ENCODE measurements at regions not wholly inside any gene's neighbourhood (a gene's known extent, or its start where the extent isn't known, plus 50 kb on each side); places are given as distances from the start of the nearest gene placed in this dataset.

GRCh38 chr12:115813256-115813655 is 464.2 kb downstream of the MED13L start:
- TF ChIP-seq, protein P1, sequence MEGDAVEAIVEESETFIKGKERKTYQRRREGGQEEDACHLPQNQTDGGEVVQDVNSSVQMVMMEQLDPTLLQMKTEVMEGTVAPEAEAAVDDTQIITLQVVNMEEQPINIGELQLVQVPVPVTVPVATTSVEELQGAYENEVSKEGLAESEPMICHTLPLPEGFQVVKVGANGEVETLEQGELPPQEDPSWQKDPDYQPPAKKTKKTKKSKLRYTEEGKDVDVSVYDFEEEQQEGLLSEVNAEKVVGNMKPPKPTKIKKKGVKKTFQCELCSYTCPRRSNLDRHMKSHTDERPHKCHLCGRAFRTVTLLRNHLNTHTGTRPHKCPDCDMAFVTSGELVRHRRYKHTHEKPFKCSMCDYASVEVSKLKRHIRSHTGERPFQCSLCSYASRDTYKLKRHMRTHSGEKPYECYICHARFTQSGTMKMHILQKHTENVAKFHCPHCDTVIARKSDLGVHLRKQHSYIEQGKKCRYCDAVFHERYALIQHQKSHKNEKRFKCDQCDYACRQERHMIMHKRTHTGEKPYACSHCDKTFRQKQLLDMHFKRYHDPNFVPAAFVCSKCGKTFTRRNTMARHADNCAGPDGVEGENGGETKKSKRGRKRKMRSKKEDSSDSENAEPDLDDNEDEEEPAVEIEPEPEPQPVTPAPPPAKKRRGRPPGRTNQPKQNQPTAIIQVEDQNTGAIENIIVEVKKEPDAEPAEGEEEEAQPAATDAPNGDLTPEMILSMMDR (IDR thresholded peaks at IDR 0.05) = no peak
- DNase-seq = no peak
- H3K4me3 ChIP-seq = no peak overlapping the region
- H3K27me3 ChIP-seq = no peaks in the 10 kb centered on the region
- H3K4me1 ChIP-seq = no peaks in the 10 kb centered on the region
- ATAC-seq = no peak
- no peaks in the 10 kb centered on the region for H3K9me3 ChIP-seq
- H3K36me3 ChIP-seq = no peaks in the 10 kb centered on the region
- no peak overlapping the region for H3K27ac ChIP-seq
- intact Hi-C loops (cut with DNase I) = no loop called here

GRCh38 chr12:115811929-115812328 is 465.6 kb downstream of the MED13L start:
- H3K36me3 ChIP-seq = no peaks in the 10 kb centered on the region
- no peaks in the 10 kb centered on the region for H3K9me3 ChIP-seq
- ATAC-seq = no peak
- intact Hi-C loops (cut with DNase I) = no loop called here
- TF ChIP-seq, protein P1 (IDR thresholded peaks at IDR 0.05) = no peak
- DNase-seq = no peak
- H3K27ac ChIP-seq = no peak overlapping the region
- H3K4me1 ChIP-seq = no peaks in the 10 kb centered on the region
- no peaks in the 10 kb centered on the region for H3K27me3 ChIP-seq
- H3K4me3 ChIP-seq = no peak overlapping the region

DNA sequence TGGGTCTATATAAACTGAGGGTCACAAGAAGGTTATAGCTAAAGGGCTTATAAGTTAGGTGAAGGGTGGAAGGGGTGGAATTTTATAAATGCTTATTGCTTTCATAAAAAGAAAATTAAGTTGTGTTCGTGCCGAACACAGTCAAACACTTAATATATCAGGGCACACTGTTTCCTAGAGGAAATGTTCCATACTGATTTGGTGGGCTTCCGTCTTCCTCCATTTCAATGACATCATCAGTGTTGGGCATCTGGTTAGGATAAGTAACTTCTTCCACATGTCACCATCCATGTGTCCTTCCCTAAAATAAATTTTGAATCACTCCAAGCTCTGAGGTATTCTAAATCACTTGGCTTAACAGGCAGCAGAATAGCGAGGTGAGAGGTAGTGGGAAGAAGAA is 466.4 kb downstream of the MED13L start:
- intact Hi-C loops (cut with DNase I) = no loop called here
- H3K4me3 ChIP-seq = no peak overlapping the region
- H3K27ac ChIP-seq = no peak overlapping the region
- no peaks in the 10 kb centered on the region for H3K4me1 ChIP-seq
- H3K9me3 ChIP-seq = no peaks in the 10 kb centered on the region
- TF ChIP-seq, protein P1 (IDR thresholded peaks at IDR 0.05) = no peak
- no peaks in the 10 kb centered on the region for H3K36me3 ChIP-seq
- DNase-seq = no peak
- H3K27me3 ChIP-seq = no peaks in the 10 kb centered on the region
- no peak for ATAC-seq

GRCh38 chr12:115810122-115810901 is 467.2 kb downstream of the MED13L start:
- Histone ChIP-seq H3K27ac (no peak overlapping the region), H3K9me3 (no peaks in the 10 kb centered on the region), H3K4me1 (no peaks in the 10 kb centered on the region), H3K27me3 (no peaks in the 10 kb centered on the region), H3K4me3 (no peak overlapping the region), H3K36me3 (no peaks in the 10 kb centered on the region)
- TF ChIP-seq, protein P1 (IDR thresholded peaks at IDR 0.05) = no peak
- no peak for DNase-seq
- no peak for ATAC-seq
- intact Hi-C loops (cut with DNase I) = no loop called here

DNA sequence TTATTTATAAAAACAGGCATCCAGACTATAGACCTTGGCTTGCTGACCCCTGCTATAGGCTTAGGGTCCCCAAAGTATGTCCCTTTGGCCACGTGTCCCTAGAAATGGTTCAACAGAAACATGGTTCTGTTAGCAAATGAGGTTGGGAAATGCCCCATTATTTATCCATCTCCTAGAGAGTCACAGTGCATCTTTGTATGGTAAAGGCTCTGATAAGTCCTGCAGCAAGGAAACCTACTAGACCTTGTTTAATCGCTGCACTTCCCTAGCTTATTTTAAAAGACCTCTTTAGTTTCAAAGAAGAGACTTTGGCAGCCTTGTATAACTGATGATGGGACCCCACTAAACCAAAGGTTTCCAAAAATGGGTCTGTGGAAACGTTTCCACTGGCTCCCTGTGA is 471.5 kb downstream of the MED13L start:
- Histone ChIP-seq H3K27ac (no peak overlapping the region), H3K9me3 (no peaks in the 10 kb centered on the region), H3K4me3 (no peak overlapping the region), H3K4me1 (no peaks in the 10 kb centered on the region), H3K27me3 (no peaks in the 10 kb centered on the region), H3K36me3 (no peaks in the 10 kb centered on the region)
- ATAC-seq = no peak
- DNase-seq = no peak
- intact Hi-C loops (cut with DNase I) = no loop called here
- TF ChIP-seq, protein P1 (IDR thresholded peaks at IDR 0.05) = no peak
